ENCODE measurements at regions not wholly inside any gene's neighbourhood (a gene's known extent, or its start where the extent isn't known, plus 50 kb on each side); places are given as distances from the start of the nearest gene placed in this dataset.
A peak's percentile ranks its signal among the peaks of the same experiment; 100 is the strongest.
"Not testable (repeated sequence)": the region's sequence is repeated elsewhere in the genome, so short reads cannot be mapped to it uniquely, and the experiment has no call there.

DNA sequence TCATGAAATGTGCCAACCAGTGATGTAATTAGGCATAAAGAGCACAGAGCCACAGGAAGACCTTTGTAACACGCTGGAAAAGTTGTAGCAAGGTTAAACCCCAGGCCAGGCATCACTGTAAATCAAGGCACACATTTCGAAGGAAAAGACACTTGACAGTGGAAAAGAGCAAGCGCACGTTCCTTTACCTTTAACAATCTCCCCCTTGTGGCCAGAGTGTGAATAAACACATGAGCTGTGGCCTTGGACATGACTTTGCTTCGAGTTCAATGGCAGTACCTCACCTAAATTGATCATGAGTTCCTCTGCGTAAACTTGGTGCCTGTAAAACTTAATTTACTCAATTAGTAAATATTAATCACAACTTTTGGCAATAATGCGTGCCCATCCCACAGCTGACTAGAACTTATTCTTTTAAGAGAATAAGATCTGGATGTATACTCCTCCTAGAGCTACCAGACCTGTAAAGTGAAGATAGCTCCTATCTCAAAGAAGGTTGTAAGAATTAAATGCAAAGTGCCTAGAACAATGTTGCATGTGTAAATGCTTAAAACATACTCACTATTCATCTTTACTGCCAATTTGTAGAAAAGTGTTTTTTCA is 757.0 kb upstream of the NECTIN3 start:
- H3K9me3 ChIP-seq: no peaks in the 10 kb centered on the region
- H3K4me3 ChIP-seq (ENCODE audit: low read depth, low read length): no peak overlapping the region
- no peaks in the 10 kb centered on the region for H3K27me3 ChIP-seq
- no peaks in the 10 kb centered on the region for H3K4me1 ChIP-seq
- H3K36me3 ChIP-seq: no peaks in the 10 kb centered on the region
- TF ChIP-seq, protein P1, sequence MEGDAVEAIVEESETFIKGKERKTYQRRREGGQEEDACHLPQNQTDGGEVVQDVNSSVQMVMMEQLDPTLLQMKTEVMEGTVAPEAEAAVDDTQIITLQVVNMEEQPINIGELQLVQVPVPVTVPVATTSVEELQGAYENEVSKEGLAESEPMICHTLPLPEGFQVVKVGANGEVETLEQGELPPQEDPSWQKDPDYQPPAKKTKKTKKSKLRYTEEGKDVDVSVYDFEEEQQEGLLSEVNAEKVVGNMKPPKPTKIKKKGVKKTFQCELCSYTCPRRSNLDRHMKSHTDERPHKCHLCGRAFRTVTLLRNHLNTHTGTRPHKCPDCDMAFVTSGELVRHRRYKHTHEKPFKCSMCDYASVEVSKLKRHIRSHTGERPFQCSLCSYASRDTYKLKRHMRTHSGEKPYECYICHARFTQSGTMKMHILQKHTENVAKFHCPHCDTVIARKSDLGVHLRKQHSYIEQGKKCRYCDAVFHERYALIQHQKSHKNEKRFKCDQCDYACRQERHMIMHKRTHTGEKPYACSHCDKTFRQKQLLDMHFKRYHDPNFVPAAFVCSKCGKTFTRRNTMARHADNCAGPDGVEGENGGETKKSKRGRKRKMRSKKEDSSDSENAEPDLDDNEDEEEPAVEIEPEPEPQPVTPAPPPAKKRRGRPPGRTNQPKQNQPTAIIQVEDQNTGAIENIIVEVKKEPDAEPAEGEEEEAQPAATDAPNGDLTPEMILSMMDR (IDR thresholded peaks at IDR 0.05; ENCODE audit: low read depth, low read length): peak; percentile 85
- peak; percentile 55 for DNase-seq

DNA sequence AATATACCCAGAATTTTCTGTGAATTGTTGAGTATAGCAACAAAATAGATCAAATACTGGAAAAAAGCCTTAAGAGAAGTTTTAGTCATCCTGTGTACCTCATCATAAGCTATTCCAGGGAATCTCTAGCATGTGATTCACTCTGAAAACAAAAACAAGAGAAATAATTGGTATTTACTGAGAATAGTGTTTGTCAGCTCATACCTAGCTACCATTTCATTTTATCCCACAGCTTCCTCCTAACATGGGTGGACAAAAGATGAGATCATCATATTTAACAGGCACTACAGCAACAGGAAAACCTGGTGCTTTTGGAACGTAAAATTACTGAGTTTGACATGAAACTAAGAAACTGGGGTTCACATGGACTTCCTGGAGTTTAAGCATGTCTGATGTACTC is 753.5 kb upstream of the NECTIN3 start:
- TF ChIP-seq, protein P1 (IDR thresholded peaks at IDR 0.05; ENCODE audit: low read depth, low read length): no peak
- Histone ChIP-seq H3K27me3 (no peaks in the 10 kb centered on the region), H3K4me3 (ENCODE audit: low read depth, low read length) (no peak overlapping the region), H3K4me1 (no peaks in the 10 kb centered on the region), H3K36me3 (no peaks in the 10 kb centered on the region), H3K9me3 (no peaks in the 10 kb centered on the region)
- DNase-seq: no peak

DNA sequence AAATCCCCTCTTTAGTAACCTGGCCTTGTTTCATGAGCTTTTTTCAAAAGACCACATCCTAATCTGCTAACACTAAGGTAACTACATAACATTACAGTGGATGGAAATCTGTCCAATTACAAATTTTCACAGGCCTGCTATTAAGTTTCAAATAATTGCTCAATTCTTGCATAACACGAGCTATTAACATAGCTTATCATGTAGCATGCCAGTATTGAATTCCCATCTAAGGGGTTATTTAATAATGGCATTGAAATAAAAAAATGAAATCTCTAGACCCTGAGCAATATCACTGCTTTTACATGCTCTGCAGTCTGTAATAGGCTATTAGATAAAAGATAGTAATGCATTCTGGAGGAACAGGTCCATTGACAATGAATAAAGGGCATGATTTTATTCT is 748.3 kb upstream of the NECTIN3 start:
- no peaks in the 10 kb centered on the region for H3K9me3 ChIP-seq
- no peaks in the 10 kb centered on the region for H3K36me3 ChIP-seq
- no peak for DNase-seq
- H3K4me3 ChIP-seq (ENCODE audit: low read depth, low read length): no peak overlapping the region
- TF ChIP-seq, protein P1 (IDR thresholded peaks at IDR 0.05; ENCODE audit: low read depth, low read length): no peak
- H3K27me3 ChIP-seq: no peaks in the 10 kb centered on the region
- H3K4me1 ChIP-seq: no peaks in the 10 kb centered on the region

DNA sequence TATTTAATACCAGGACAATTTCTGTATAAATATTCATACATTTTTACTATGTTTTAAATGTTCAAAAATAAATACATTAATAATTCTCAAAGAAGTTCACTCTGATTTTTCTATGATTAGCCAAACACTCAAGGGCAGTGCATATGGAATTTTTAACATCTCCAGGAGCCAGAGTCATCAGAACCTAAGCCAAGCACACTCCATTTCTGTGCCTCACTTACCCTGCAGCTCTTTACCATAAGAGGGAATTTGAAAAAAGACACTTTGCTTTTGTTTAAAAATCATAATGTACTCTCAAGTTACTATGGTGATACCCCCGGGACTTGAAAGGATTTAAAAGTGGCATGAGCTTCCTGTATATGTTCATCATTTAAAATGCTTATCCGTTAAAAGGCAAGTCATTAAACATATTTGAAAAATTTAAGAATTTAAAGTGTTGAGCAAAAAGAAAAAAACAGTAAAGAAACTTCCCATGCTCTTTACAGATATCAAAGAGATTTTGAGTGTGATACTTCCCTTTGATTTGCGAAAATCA is 747.4 kb upstream of the NECTIN3 start:
- H3K4me1 ChIP-seq: no peaks in the 10 kb centered on the region
- H3K4me3 ChIP-seq (ENCODE audit: low read depth, low read length): no peak overlapping the region
- TF ChIP-seq, protein P1 (IDR thresholded peaks at IDR 0.05; ENCODE audit: low read depth, low read length): no peak
- DNase-seq: no peak
- H3K36me3 ChIP-seq: no peaks in the 10 kb centered on the region
- no peaks in the 10 kb centered on the region for H3K27me3 ChIP-seq
- H3K9me3 ChIP-seq: no peaks in the 10 kb centered on the region

DNA sequence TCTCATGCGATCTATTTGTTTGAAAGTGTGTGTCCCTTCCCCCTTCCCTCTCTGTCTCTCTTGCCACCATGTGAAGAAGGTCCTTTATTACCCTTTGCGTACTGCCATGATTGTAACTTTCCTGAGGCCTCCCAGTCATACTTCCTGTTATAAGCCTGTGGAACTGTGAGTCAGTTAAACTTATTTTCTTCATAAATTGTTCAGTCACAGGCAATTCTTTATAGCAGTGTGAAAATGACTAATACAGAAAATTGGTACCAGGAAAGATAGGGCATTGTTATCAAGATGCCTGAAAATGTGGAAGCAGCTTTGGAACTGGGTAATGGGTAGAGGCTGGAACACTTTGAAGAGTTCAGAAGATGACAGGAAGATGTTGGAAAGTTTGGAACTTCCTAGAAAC is 743.7 kb upstream of the NECTIN3 start:
- no peaks in the 10 kb centered on the region for H3K9me3 ChIP-seq
- H3K27me3 ChIP-seq: no peaks in the 10 kb centered on the region
- no peak overlapping the region for H3K4me3 ChIP-seq (ENCODE audit: low read depth, low read length)
- no peaks in the 10 kb centered on the region for H3K36me3 ChIP-seq
- no peaks in the 10 kb centered on the region for H3K4me1 ChIP-seq
- DNase-seq: no peak
- TF ChIP-seq, protein P1 (IDR thresholded peaks at IDR 0.05; ENCODE audit: low read depth, low read length): no peak

DNA sequence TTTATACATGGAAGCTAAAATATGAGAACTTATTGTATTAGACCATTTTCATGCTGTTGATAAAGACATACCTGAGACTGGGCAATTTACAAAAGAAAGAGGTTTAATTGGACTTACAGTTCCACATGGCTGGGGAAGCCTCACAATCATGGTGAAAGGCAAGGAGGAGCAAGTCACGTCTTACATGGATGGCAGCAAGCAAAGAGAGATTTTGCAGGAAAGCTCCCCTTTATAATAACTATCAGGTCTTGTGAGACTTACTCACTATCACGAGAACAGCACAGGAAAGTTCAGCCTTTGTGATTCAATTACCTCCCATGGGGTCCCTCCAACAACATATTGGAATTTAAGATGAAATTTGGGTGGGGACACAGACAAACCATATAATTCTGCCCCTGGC is 740.1 kb upstream of the NECTIN3 start:
- not testable (repeated sequence) for DNase-seq; H3K4me1 ChIP-seq; H3K27me3 ChIP-seq; H3K4me3 ChIP-seq (ENCODE audit: low read depth, low read length); H3K36me3 ChIP-seq; H3K9me3 ChIP-seq

Measured in BE2C (cell line).